ENCODE measurements at regions not wholly inside any gene's neighbourhood (a gene's known extent, or its start where the extent isn't known, plus 50 kb on each side); places are given as distances from the start of the nearest gene placed in this dataset.
A peak's percentile ranks its signal among the peaks of the same experiment; 100 is the strongest.

DNA sequence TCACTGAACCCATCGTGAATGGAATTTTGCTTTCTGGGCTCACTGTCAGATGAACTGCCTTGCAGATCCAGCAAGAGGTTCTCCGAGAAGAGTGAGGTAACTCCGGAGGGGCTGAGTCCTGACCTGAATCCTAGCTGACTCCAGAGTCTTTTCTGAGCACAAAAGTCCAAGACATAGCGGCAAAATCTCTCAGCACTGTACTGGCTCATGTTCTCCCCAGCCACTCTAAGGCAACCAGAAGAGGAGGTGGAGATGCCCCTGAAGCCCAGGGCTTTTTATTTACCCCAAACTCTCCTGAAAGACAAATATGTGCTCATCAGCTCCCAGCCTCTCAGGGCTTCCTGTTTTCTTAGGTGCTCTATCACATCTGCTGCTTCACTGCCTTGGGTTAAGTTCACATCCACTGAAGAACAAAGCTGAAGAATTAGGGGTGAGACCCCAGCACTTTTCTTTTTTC lies 221.8 kb downstream of the MREG start (continued):
- TF ChIP-seq LCORL (IDR thresholded peaks at IDR 0.05) = no peak
- TF ChIP-seq LCORL (CRISPR knock-in tag; IDR thresholded peaks at IDR 0.05) = peak; percentile 63; the same call in 1 of the 2 replicates
- TF ChIP-seq, protein P1, sequence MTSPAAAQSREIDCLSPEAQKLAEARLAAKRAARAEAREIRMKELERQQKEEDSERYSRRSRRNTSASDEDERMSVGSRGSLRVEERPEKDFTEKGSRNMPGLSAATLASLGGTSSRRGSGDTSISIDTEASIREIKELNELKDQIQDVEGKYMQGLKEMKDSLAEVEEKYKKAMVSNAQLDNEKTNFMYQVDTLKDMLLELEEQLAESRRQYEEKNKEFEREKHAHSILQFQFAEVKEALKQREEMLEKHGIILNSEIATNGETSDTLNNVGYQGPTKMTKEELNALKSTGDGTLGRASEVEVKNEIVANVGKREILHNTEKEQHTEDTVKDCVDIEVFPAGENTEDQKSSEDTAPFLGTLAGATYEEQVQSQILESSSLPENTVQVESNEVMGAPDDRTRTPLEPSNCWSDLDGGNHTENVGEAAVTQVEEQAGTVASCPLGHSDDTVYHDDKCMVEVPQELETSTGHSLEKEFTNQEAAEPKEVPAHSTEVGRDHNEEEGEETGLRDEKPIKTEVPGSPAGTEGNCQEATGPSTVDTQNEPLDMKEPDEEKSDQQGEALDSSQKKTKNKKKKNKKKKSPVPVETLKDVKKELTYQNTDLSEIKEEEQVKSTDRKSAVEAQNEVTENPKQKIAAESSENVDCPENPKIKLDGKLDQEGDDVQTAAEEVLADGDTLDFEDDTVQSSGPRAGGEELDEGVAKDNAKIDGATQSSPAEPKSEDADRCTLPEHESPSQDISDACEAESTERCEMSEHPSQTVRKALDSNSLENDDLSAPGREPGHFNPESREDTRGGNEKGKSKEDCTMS (CRISPR knock-in tag; conservative IDR thresholded peaks at IDR 0.05) = no peak
- TF ChIP-seq, protein P2, sequence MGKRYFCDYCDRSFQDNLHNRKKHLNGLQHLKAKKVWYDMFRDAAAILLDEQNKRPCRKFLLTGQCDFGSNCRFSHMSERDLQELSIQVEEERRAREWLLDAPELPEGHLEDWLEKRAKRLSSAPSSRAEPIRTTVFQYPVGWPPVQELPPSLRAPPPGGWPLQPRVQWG (CRISPR knock-in tag; IDR thresholded peaks at IDR 0.05; ENCODE audit: borderline replicate concordance, low read depth) = no peak
- no peak for TF ChIP-seq ZNF792 (CRISPR knock-in tag; IDR thresholded peaks at IDR 0.05)
- no peak for TF ChIP-seq MTF2 (CRISPR knock-in tag; IDR thresholded peaks at IDR 0.05; ENCODE audit: borderline replicate concordance)
- TF ChIP-seq ZMYM2 (CRISPR knock-in tag; IDR thresholded peaks at IDR 0.05) = no peak
- no peak for TF ChIP-seq NBN (conservative IDR thresholded peaks at IDR 0.05)
- no peak for TF ChIP-seq SETDB1 (CRISPR knock-in tag; IDR thresholded peaks at IDR 0.05; ENCODE audit: borderline replicate concordance)
- peak; percentile 66 for TF ChIP-seq RARA (CRISPR knock-in tag; IDR thresholded peaks at IDR 0.05)
- no peak for TF ChIP-seq ZNF552 (CRISPR knock-in tag; IDR thresholded peaks at IDR 0.05; ENCODE audit: borderline replicate concordance)
- peak; percentile 38; the same call in 1 of the 2 replicates for TF ChIP-seq FOXK1 (CRISPR knock-in tag; IDR thresholded peaks at IDR 0.05; ENCODE audit: borderline replicate concordance, low read depth)
- TF ChIP-seq PCBP1 (IDR thresholded peaks at IDR 0.05; ENCODE audit: borderline replicate concordance, low read depth, low read length) = no peak
- no peak; the same call in 1 of the 2 replicates for TF ChIP-seq TAF1 (CRISPR knock-in tag; IDR thresholded peaks at IDR 0.05)
- TF ChIP-seq, protein P3, sequence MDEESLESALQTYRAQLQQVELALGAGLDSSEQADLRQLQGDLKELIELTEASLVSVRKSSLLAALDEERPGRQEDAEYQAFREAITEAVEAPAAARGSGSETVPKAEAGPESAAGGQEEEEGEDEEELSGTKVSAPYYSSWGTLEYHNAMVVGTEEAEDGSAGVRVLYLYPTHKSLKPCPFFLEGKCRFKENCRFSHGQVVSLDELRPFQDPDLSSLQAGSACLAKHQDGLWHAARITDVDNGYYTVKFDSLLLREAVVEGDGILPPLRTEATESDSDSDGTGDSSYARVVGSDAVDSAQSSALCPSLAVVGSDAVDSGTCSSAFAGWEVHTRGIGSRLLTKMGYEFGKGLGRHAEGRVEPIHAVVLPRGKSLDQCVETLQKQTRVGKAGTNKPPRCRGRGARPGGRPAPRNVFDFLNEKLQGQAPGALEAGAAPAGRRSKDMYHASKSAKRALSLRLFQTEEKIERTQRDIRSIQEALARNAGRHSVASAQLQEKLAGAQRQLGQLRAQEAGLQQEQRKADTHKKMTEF (CRISPR knock-in tag; IDR thresholded peaks at IDR 0.05) = peak; percentile 52; the same call in 1 of the 2 replicates
- TF ChIP-seq FOXO1 (CRISPR knock-in tag; IDR thresholded peaks at IDR 0.05) = peak; percentile 82
- no peak for TF ChIP-seq GPN1 (CRISPR knock-in tag; IDR thresholded peaks at IDR 0.05; ENCODE audit: borderline replicate concordance)
- no peak for TF ChIP-seq ZNF296 (CRISPR knock-in tag; conservative IDR thresholded peaks at IDR 0.05)
- TF ChIP-seq ZNF598 (CRISPR knock-in tag; IDR thresholded peaks at IDR 0.05; ENCODE audit: borderline replicate concordance) = no peak
- peak; percentile 29; the same call in 1 of the 2 replicates for TF ChIP-seq ZNF709 (CRISPR knock-in tag; IDR thresholded peaks at IDR 0.05)
- no peak for TF ChIP-seq NR2F2 (IDR thresholded peaks at IDR 0.05; ENCODE audit: borderline replicate concordance, low read depth)
- no peak for TF ChIP-seq ZSCAN21 (CRISPR knock-in tag; IDR thresholded peaks at IDR 0.05; ENCODE audit: borderline replicate concordance)
- no peak; the same call in 1 of the 2 replicates for TF ChIP-seq FOXJ3 (CRISPR knock-in tag; IDR thresholded peaks at IDR 0.05; ENCODE audit: borderline replicate concordance)
- peak; percentile 72; the same call in 1 of the 2 replicates for TF ChIP-seq GFI1 (CRISPR knock-in tag; IDR thresholded peaks at IDR 0.05; ENCODE audit: borderline replicate concordance)
- peak; percentile 58; the same call in 1 of the 2 replicates for TF ChIP-seq TCF7 (IDR thresholded peaks at IDR 0.05; ENCODE audit: low read depth)
- no peak for TF ChIP-seq MYC (CRISPR knock-in tag; IDR thresholded peaks at IDR 0.05; ENCODE audit: borderline replicate concordance)
- TF ChIP-seq FOXM1 (CRISPR knock-in tag; IDR thresholded peaks at IDR 0.05) = no peak
- no peak for TF ChIP-seq CBX5 (CRISPR knock-in tag; IDR thresholded peaks at IDR 0.05; ENCODE audit: borderline replicate concordance)
- no peak for TF ChIP-seq MAZ (IDR thresholded peaks at IDR 0.05; ENCODE audit: borderline replicate concordance, low read depth, low read length)
- no peak for TF ChIP-seq MAZ (CRISPR knock-in tag; IDR thresholded peaks at IDR 0.05; ENCODE audit: low read depth)
- peak; percentile 76 for TF ChIP-seq SALL1 (CRISPR knock-in tag; IDR thresholded peaks at IDR 0.05)

All from HepG2 (cell line).